Calu3 (cell line): ENCODE measurements at regions not wholly inside any gene's neighbourhood (a gene's known extent, or its start where the extent isn't known, plus 50 kb on each side); places are given as distances from the start of the nearest gene placed in this dataset.

Experiments used
- BruUV-seq: library from RNA; stranded (reverse); fragments of 400-500 nt; replicated peaks from 2 replicates; lab custom pipeline; 2021; lab: Mats Ljungman, UMichigan
- CTCF ChIA-PET: fragments of 300-600 bp; sonication (Branson Sonifier 250); formaldehyde crosslinking; loops from one replicate; lab custom pipeline; 2022; ENCODE audit warnings: antibody characterized with exemption; lab: Charles Lee
- DNase-seq: peaks from one replicate; pipeline ENCODE4 v3.0.0; 2022
- H3K27ac Mint-ChIP-seq: one replicate; pipeline ENCODE4 v1.8.0; 2022; ENCODE audit warnings: mixed read lengths; ENCODE audit not compliant: unreplicated experiment
- H3K27me3 Mint-ChIP-seq: one replicate; pipeline ENCODE4 v1.8.0; 2022; ENCODE audit warnings: mixed read lengths; ENCODE audit not compliant: unreplicated experiment
- H3K36me3 Mint-ChIP-seq: one replicate; pipeline ENCODE4 v1.8.0; 2022; ENCODE audit warnings: mild to moderate bottlenecking, moderate library complexity, mixed read lengths; ENCODE audit not compliant: insufficient read depth, unreplicated experiment
- H3K4me1 Mint-ChIP-seq: one replicate; pipeline ENCODE4 v1.8.0; 2022; ENCODE audit warnings: mild to moderate bottlenecking, low read depth, mixed read lengths; ENCODE audit not compliant: unreplicated experiment
- H3K4me3 Mint-ChIP-seq: one replicate; pipeline ENCODE4 v1.8.0; 2022; ENCODE audit warnings: mild to moderate bottlenecking, low read depth, moderate library complexity, mixed read lengths; ENCODE audit not compliant: unreplicated experiment
- H3K9me3 Mint-ChIP-seq: one replicate; pipeline ENCODE4 v1.8.0; 2022; ENCODE audit warnings: low read depth, mixed read lengths; ENCODE audit not compliant: unreplicated experiment
- intact Hi-C: fragments of 100-400 bp; cut with micrococcal nuclease; formaldehyde crosslinking; loops from one replicate; pipeline ENCODE4 v1.10.0; 2022; ENCODE audit not compliant: unreplicated experiment
- TF ChIP-seq, protein P1 (sequence below): fragments of 200-600 bp; IDR thresholded peaks from one replicate; pipeline ENCODE4 v1.8.0; 2022; ENCODE audit warnings: antibody characterized with exemption; ENCODE audit not compliant: unreplicated experiment

DNA sequence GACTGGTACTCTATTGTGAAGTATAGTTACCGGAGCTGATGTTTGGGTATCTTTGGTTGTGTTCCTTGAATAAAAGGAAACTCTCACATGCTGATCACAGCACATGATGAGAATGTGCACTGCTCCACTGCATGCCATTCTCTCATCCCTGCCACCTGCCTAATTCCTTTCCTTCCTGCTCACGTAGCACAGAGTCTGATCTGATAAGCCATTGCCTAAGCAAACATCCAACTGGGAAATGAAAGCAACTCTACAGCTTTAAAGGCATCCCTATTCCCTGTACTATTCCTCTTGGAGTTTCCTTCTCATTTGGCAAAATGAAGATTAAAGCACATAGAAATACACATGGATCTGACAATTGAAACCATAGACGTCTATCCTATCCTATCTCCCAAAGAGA lies 359.8 kb downstream of the C3orf38 start:
- no peak for DNase-seq
- CTCF ChIA-PET, result interaction anchor here (0.8 kb wide), 1 partner anchor 9 kb away, joined by 3 read pairs; no protein-coding TSS in a partner anchor
- Mint-ChIP-seq H3K4me1 (no peaks in the 10 kb centered on the region), H3K9me3 (no peaks in the 10 kb centered on the region), H3K36me3 (no peaks in the 10 kb centered on the region), H3K27ac (no peak overlapping the region), H3K4me3 (no peak overlapping the region), H3K27me3 (no peaks in the 10 kb centered on the region)
- no TSS peak for BruUV-seq
- intact Hi-C loops, result no loop called here
- TF ChIP-seq, protein P1, sequence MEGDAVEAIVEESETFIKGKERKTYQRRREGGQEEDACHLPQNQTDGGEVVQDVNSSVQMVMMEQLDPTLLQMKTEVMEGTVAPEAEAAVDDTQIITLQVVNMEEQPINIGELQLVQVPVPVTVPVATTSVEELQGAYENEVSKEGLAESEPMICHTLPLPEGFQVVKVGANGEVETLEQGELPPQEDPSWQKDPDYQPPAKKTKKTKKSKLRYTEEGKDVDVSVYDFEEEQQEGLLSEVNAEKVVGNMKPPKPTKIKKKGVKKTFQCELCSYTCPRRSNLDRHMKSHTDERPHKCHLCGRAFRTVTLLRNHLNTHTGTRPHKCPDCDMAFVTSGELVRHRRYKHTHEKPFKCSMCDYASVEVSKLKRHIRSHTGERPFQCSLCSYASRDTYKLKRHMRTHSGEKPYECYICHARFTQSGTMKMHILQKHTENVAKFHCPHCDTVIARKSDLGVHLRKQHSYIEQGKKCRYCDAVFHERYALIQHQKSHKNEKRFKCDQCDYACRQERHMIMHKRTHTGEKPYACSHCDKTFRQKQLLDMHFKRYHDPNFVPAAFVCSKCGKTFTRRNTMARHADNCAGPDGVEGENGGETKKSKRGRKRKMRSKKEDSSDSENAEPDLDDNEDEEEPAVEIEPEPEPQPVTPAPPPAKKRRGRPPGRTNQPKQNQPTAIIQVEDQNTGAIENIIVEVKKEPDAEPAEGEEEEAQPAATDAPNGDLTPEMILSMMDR, result no peak

DNA sequence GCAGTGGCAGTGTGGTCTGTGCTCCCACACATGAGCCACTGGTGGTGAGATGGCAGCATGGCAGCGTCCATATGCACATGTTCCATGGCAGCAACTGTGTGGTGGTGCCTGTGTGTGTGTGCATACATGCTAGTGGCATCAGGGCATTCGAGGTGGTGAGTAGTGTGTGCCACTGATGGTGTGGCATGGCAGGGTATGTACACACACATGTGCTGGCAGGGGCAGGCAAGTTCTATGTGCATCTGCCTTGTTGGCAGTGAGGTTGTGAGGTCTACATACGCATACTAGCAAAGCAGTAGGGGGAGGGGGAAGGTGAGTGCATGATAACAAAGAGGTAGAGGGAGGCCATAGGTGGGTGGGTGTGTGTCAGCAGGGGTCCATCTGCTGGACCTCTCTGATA lies 378.7 kb downstream of the C3orf38 start:
- intact Hi-C loops, result no loop called here
- H3K27ac Mint-ChIP-seq, result no peak overlapping the region
- CTCF ChIA-PET, result no interaction called here

DNA sequence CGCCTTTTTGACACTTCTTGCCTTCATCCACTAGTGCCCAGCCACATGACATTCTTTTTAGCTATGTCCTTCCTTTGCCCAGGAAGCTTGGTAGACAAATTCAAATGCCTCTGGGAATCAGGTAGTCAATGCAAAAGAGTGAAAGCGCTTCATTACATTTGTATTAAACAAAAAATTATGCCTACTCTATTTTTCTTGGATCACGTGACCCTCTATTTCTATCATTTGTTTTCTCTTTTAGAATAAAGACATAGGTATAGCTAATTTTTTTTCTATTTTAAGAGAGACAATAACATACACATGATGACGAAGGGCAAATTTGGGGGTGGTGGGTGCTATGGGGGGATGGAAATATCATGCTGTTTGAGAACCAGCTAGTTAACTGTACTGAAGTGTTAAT lies 384.8 kb downstream of the C3orf38 start:
- Mint-ChIP-seq H3K27ac (no peak overlapping the region), H3K27me3 (no peaks in the 10 kb centered on the region), H3K4me1 (no peaks in the 10 kb centered on the region), H3K9me3 (no peaks in the 10 kb centered on the region), H3K36me3 (no peaks in the 10 kb centered on the region), H3K4me3 (no peak overlapping the region)
- BruUV-seq, result no TSS peak
- TF ChIP-seq, protein P1, result no peak
- no peak for DNase-seq
- intact Hi-C loops, result no loop called here
- CTCF ChIA-PET, result no interaction called here

More for the DNA sequence above, 378.7 kb downstream of the C3orf38 start:
- H3K4me3 Mint-ChIP-seq, result no peak overlapping the region
- no peaks in the 10 kb centered on the region for H3K36me3 Mint-ChIP-seq
- TF ChIP-seq, protein P1, result no peak
- no peaks in the 10 kb centered on the region for H3K27me3 Mint-ChIP-seq
- no peaks in the 10 kb centered on the region for H3K4me1 Mint-ChIP-seq
- BruUV-seq, result no TSS peak
- H3K9me3 Mint-ChIP-seq, result peaks cover 6% of the 10 kb centered on the region
- DNase-seq, result no peak

DNA sequence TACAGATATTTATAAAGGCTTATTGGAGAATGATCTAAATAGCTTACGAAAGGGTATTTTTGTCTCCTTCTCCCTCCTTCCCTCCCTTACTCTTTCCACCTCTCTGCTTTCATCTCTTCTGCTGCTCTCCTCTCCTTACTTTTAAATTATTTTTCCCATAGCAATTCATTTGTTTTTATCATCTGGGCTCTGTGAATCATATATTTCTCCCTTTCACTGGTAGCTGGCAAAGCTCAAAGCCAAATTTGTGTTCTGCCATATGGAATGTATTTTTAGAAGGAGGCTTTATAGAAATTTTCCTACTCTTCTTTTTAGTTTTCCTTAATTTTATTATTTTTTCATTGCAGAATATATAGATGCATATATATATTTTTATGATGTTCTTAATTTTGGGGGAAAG lies 385.8 kb downstream of the C3orf38 start:
- no peak overlapping the region for H3K4me3 Mint-ChIP-seq
- no peak overlapping the region for H3K27ac Mint-ChIP-seq
- TF ChIP-seq, protein P1, result no peak
- no TSS peak for BruUV-seq
- intact Hi-C loops, result no loop called here
- no peaks in the 10 kb centered on the region for H3K36me3 Mint-ChIP-seq
- CTCF ChIA-PET, result no interaction called here
- DNase-seq, result no peak
- no peaks in the 10 kb centered on the region for H3K9me3 Mint-ChIP-seq
- H3K4me1 Mint-ChIP-seq, result no peaks in the 10 kb centered on the region
- no peaks in the 10 kb centered on the region for H3K27me3 Mint-ChIP-seq
